Esophagus squamous epithelium (tissue), 5 donors: ENCODE measurements at regions not wholly inside any gene's neighbourhood (a gene's known extent, or its start where the extent isn't known, plus 50 kb on each side); places are given as distances from the start of the nearest gene placed in this dataset.

ENCODE experiments used
- DNase-seq: peaks from one replicate; lab custom pipeline; 2025; lab: John Stamatoyannopoulos, UW
- H3K27ac ChIP-seq, 4 donors: fragments of 200-600 bp; sonication (generic); one replicate each; pipeline ENCODE4 v1.5.1; 2016 to 2019; ENCODE audit warnings: mild to moderate bottlenecking in 1 of 4
- H3K27me3 ChIP-seq, 4 donors: fragments of 200-600 bp; sonication (generic); 1 replicate in 3 of 4; 2 replicates in 1 of 4; pipeline versions ENCODE4 v1.5.1 to v1.6.0; 2017 to 2021; ENCODE audit warnings: antibody characterized with exemption in 1 of 4
- H3K36me3 ChIP-seq, 3 donors: fragments of 200-600 bp; sonication (generic); one replicate each; pipeline ENCODE4 v1.5.1; 2016 to 2019
- H3K4me1 ChIP-seq, 3 donors: fragments of 200-600 bp; sonication (generic); one replicate each; pipeline ENCODE4 v1.5.1; 2017 to 2019
- H3K4me3 ChIP-seq, 4 donors: fragments of 200-600 bp; sonication (generic); 1 replicate in 3 of 4; 2 replicates in 1 of 4; pipeline ENCODE4 v1.5.1; 2016 to 2019; ENCODE audit warnings: mild to moderate bottlenecking in 2 of 4, moderate library complexity in 1 of 4
- H3K9me3 ChIP-seq, 3 donors: fragments of 200-600 bp; sonication (generic); one replicate each; pipeline ENCODE4 v1.5.1; 2016 to 2019
- POLR2A ChIP-seq, 4 donors: fragments of 450-650 bp; IDR thresholded peaks; one replicate each; pipeline ENCODE4 v1.6.1; 2017; ENCODE audit warnings: antibody characterized with exemption in 4 of 4, mild to moderate bottlenecking in 4 of 4, moderate library complexity in 3 of 4
- whole genome bisulfite sequencing, 2 donors: methylation state at CpG; one replicate each; pipeline ENCODE4 v1.1.5; 2018; 5-methylcytosine and 5-hydroxymethylcytosine counted together
- intact Hi-C: fragments of 100-400 bp; cut with DNase I; formaldehyde crosslinking; loops from one replicate; pipeline ENCODE4 v1.15.0; 2022
- TF ChIP-seq, protein P1 (sequence below), 6 experiments: fragments of 450-650 bp in 4 of 6; fragments of 200-600 bp in 2 of 6; sonication (generic) in 2 of 6; IDR thresholded peaks; one replicate each; pipeline ENCODE4 v1.5.1; 2016 to 2019; ENCODE audit warnings: antibody characterized with exemption in 6 of 6, mild to moderate bottlenecking in 4 of 6, moderate library complexity in 4 of 6
- donor health status: DM: yes; HTN: yes; CAD: no.

DNA sequence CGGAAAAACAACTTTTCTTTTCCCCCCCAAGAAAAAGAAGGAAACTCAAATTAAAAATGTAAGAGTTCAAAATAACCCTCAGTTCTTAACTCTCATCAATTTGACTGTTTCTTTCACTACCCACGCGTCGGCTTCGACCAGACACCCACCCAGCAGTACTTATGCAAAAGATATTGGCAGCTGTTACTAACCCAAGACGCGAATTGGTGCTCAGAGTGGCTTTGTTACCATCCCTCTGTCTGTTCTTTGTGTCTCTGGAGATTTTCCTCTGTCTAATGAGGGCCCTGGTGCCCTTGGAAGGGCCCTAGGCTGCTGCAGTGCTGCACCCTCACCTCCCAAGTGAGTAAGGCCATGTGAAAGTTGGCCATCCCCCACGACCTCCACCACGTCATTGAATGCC, 180.5 kb upstream of the NECTIN1 start:
- 84 to 92% methylated on average over 9 of the region's 9 CpGs for WGBS, 2 donors
- Histone ChIP-seq H3K27me3 (peaks cover 0 to 29% (median 0%) of the 10 kb centered on the region in 4 donors), H3K4me3 (no peak overlapping the region), H3K27ac (no peak overlapping the region), H3K4me1 (peaks cover 5 to 46% (median 18%) of the 10 kb centered on the region in 3 donors), H3K9me3 (peaks cover 0 to 3% (median 0%) of the 10 kb centered on the region in 3 donors), H3K36me3 (peaks cover 0 to 10% (median 0%) of the 10 kb centered on the region in 3 donors)
- intact Hi-C loops, result no loop called here
- TF ChIP-seq, protein P1, sequence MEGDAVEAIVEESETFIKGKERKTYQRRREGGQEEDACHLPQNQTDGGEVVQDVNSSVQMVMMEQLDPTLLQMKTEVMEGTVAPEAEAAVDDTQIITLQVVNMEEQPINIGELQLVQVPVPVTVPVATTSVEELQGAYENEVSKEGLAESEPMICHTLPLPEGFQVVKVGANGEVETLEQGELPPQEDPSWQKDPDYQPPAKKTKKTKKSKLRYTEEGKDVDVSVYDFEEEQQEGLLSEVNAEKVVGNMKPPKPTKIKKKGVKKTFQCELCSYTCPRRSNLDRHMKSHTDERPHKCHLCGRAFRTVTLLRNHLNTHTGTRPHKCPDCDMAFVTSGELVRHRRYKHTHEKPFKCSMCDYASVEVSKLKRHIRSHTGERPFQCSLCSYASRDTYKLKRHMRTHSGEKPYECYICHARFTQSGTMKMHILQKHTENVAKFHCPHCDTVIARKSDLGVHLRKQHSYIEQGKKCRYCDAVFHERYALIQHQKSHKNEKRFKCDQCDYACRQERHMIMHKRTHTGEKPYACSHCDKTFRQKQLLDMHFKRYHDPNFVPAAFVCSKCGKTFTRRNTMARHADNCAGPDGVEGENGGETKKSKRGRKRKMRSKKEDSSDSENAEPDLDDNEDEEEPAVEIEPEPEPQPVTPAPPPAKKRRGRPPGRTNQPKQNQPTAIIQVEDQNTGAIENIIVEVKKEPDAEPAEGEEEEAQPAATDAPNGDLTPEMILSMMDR (IDR thresholded peaks at IDR 0.05), result no peak
- no peak for TF ChIP-seq POLR2A (IDR thresholded peaks at IDR 0.05)
- no peak for DNase-seq

DNA sequence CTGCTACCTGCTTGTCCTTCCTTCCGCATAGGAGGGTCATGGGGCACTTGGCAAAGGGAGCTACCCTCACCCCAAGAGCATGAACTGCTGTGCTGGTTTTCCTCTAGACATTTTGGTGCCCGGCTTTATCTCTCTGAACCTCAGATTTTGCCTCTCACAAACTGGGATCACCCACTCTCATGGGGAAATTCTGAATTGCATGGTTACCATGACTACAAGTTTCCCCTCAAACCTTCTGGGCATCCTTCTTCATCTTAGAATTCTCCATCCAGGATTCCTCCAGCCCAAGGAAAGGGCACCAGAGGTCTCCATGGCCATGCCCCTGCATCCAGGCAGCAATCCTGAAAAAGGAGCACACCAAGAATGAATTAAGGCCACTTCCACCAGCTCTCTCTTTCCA, 180.1 kb upstream of the NECTIN1 start:
- WGBS, 2 donors, result 90 to 100% methylated on average over 1 of the region's 2 CpGs
- H3K27me3 ChIP-seq, result peaks cover 0 to 29% (median 0%) of the 10 kb centered on the region in 4 donors
- peaks cover 0 to 6% (median 0%) of the 10 kb centered on the region in 3 donors for H3K36me3 ChIP-seq
- H3K4me1 ChIP-seq, result peaks cover 5 to 51% (median 18%) of the 10 kb centered on the region in 3 donors
- no peak overlapping the region for H3K27ac ChIP-seq
- no peak overlapping the region for H3K4me3 ChIP-seq
- DNase-seq, result no peak
- TF ChIP-seq, protein P1 (IDR thresholded peaks at IDR 0.05), result no peak
- no peak for TF ChIP-seq POLR2A (IDR thresholded peaks at IDR 0.05)
- H3K9me3 ChIP-seq, result no peaks in the 10 kb centered on the region
- intact Hi-C loops, result no loop called here

DNA sequence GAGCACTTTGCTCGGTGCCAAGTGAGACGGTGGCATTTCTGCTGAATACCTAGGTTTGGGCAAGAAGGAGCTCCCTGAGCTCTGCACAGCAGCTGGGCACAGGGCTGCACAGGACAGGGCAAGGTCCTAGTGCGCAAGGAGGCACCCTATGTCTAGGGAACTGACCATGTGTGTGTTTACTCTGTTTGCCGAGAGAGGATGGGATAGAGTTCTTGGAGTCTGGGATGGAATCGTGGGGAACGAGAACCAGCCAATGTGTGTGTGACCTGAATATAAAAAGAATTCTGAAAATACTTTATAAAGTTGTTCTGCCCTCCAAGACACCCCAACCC, 179.5 kb upstream of the NECTIN1 start:
- TF ChIP-seq POLR2A (IDR thresholded peaks at IDR 0.05), result no peak
- DNase-seq, result no peak
- Histone ChIP-seq H3K4me1 (peaks cover 5 to 56% (median 19%) of the 10 kb centered on the region in 3 donors), H3K4me3 (no peak overlapping the region), H3K27me3 (peaks cover 0 to 29% (median 0%) of the 10 kb centered on the region in 4 donors), H3K36me3 (peaks cover 0 to 2% (median 0%) of the 10 kb centered on the region in 3 donors), H3K27ac (peak overlapping the region in 3 of 4 donors; percentile 63 to 84 (median 77)), H3K9me3 (no peaks in the 10 kb centered on the region)
- intact Hi-C loops, result no loop called here
- 51 to 66% methylated on average over 4 to 5 of the region's 6 CpGs for WGBS, 2 donors

DNA sequence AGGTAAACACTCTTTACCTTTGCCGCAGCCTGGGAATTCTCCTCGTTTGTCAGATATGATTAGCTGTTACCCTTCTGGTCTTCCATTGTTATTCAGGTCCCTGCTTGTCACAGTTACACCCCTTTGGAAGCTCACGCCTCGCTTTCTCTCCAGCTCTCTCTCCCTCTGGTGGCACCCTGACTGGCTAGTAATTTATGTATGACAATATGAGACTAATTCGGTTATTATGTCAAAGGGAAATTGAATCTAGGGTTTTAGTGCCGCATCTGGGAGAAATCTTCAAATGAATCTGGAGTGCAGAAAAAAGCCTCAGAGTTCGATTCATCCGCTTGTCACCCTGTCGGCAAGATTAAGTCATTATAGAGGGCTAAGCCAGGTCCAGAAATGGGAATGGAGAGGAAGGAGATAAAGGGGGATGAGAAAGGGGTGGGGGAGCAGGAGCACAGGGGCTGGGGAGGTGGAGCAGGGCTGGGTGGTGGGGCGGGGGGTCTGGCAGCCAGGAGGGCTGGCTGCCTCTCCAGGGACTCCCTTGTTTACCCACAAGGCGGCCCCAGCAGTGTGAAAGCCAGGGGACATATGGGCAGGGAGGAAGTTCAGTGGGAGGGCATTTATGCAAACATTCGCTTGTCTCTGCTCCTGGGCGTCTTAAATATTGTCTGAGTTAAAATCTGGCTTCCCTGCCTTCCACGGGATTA, 179.0 kb upstream of the NECTIN1 start:
- peak overlapping the region in 1 of 4 donors; percentile 12 for H3K4me3 ChIP-seq
- 18 to 25% methylated on average over 11 to 13 of the region's 14 CpGs for WGBS, 2 donors
- TF ChIP-seq, protein P1 (IDR thresholded peaks at IDR 0.05), result peak in 3 of 6 experiments; percentile 28 to 57 (median 43)
- TF ChIP-seq POLR2A (IDR thresholded peaks at IDR 0.05), result no peak
- no peaks in the 10 kb centered on the region for H3K9me3 ChIP-seq
- peaks cover 5 to 61% (median 23%) of the 10 kb centered on the region in 3 donors for H3K4me1 ChIP-seq
- peaks cover 0 to 29% (median 0%) of the 10 kb centered on the region in 4 donors for H3K27me3 ChIP-seq
- intact Hi-C loops, result no loop called here
- no peak for DNase-seq
- no peaks in the 10 kb centered on the region for H3K36me3 ChIP-seq
- peak overlapping the region in 3 of 4 donors; percentile 63 to 84 (median 77) for H3K27ac ChIP-seq

DNA sequence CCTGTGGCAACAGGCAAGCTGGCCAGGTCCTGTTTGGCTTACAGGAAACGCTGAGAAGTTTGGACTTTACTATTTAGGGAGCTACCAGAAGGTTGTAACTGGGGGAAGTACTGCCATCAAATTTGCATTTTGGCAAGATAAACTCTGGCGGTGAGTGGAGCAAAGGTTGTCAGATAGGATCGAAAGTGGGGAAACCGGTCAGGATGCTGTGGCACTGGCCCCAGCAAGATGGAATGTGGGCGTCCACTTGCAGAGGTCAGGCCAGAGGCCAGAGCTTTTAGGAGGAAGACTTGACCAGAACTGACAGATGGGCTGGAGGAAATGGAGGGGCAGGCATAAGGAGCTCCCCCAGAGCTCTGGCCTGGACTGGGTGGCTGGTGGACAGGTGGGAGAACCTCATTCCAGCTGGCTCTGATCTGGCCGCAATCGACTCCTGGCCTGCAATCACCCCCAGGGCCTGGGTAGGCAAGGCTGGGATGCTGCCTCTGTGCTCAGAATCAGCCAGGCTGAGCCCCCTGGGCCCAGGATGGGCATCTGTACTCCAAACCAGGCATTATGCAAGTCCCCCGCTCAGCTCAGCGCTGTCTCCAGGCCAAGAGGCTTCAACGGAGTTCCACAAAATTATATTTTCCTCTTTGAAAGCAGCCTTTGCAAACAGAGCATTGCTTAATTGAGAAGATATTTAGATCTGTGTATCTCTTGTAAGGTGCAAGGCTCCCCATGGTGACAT, 178.3 kb upstream of the NECTIN1 start:
- intact Hi-C loops, result no loop called here
- Histone ChIP-seq H3K36me3 (no peaks in the 10 kb centered on the region), H3K4me3 (peak overlapping the region in 1 of 4 donors; percentile 12), H3K27ac (peak overlapping the region in 3 of 4 donors; percentile 57 to 84 (median 77)), H3K9me3 (no peaks in the 10 kb centered on the region), H3K27me3 (peaks cover 0 to 29% (median 0%) of the 10 kb centered on the region in 4 donors), H3K4me1 (peaks cover 5 to 69% (median 23%) of the 10 kb centered on the region in 3 donors)
- WGBS, 2 donors, result 52 to 62% methylated on average over 8 to 10 of the region's 10 CpGs
- DNase-seq, result no peak
- TF ChIP-seq, protein P1 (IDR thresholded peaks at IDR 0.05), result no peak
- TF ChIP-seq POLR2A (IDR thresholded peaks at IDR 0.05), result no peak
